Inflammatory macrophage (primary cell): ENCODE measurements at regions not wholly inside any gene's neighbourhood (a gene's known extent, or its start where the extent isn't known, plus 50 kb on each side); places are given as distances from the start of the nearest gene placed in this dataset.
"Not testable (repeated sequence)": the region's sequence is repeated elsewhere in the genome, so short reads cannot be mapped to it uniquely, and the experiment has no call there.

Experiments
- DNase-seq, 2 donors: peaks; one replicate each; pipeline ENCODE4 v3.0.0-alpha.2; 2020 to 2022

- DNase-seq = not testable (repeated sequence)
Observed at GRCh38 chr4:38483628-38484027, 180.4 kb upstream of the KLF3 start.

DNA sequence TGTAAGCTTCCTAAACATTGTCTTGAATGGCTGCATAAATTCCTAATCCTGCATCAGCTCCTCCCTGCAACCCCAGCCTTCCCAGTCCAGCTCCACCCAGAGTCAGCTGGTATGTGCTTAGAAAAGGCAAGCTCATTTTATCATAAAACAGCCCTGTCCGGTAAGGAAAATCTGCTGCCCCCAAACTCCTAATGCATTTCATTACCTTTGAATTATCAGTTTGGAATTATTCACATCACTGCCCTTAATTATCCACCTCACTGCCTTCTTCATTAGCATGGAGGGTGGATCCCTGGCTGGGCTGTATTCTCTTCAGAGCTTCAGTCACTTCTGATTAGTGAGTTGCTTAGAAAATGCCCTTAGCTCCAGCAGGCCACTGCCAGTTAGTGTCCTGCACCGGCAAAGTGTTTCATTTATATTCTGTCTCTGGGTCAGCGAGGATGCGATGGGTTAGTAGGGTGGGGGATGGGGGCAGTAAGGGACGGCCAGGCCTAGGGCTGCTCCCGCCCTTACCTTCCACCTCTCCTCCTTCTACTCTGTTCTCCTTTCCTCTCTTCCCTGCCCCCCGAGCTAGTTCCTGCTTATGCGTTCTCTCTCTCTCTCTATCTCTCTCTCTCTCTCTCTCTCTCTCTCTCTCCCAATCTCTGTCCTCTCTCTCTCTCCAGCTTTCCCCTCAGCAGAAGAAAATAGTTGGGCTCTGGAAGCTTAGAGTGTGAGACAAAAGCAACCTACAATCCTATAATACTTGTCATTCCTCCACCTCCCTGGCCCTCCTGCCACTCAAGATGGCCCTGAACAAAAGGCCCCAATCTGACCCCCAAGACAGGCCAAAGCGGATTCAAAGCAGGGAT, 174.8 kb upstream of the KLF3 start:
- DNase-seq = no peak

DNA sequence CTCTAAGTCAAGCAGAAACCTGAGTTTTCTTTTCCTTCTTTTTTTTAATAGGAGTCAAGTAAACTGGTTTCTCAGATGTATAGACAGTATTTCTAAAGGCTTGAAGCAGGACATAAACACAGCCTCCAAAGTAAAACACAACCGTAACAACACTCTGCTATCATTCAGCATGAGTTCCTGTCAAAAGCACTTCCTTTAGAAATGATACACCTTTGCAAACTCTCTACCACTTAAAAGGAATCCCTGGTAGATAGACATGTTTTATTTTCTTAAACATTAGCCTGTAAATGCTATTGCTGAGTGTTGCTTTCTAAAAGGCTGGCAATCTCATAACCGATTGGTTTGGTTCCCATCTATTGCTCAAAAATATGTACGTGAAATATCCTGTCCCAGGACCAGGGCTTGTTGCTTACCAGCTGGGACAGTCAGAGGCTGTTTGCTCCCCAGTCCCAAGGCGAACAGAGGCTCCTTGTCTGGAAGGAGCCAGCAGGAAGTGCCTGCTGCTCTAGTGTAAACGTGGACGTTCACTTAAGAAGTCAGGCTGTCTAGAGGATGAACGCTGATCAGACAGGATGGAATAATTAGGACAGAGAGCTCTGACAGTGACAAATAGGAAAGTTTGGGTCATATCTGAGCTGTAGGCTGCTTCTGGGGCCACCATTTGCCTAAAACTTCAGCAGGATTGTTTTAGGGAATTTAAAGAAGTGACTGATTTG, 173.9 kb upstream of the KLF3 start:
- no peak for DNase-seq

DNA sequence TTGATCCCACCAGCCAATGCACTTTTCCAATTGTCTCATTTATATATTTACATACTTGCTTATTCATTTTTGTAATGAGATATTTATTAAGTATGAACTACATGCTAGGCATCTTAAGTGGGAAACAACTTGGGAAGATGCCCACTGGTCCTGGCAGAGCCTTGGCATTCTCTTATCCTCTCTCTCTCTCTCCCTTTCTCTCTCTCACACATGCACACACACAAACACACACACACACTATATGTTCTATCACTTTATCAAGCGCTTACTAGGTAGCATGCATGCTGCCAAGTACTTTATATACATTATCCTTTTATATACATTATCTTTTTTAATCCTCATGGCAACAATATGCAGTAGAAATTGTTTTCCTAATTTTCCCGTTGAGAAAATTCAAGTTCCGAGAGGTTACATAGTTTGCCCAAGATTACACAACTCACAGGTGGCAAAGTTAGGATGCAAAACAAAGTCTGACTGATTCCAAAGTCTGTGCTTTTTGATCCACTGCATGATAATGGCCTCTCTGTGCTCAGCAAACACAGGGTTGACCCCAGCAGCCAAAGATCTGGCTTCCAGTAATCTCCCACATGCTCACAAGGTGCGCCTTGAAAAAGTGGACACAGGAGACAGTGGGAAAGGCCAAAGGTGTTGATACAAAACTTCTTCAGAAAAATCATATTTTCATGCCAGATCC, 173.1 kb upstream of the KLF3 start:
- no peak for DNase-seq

DNA sequence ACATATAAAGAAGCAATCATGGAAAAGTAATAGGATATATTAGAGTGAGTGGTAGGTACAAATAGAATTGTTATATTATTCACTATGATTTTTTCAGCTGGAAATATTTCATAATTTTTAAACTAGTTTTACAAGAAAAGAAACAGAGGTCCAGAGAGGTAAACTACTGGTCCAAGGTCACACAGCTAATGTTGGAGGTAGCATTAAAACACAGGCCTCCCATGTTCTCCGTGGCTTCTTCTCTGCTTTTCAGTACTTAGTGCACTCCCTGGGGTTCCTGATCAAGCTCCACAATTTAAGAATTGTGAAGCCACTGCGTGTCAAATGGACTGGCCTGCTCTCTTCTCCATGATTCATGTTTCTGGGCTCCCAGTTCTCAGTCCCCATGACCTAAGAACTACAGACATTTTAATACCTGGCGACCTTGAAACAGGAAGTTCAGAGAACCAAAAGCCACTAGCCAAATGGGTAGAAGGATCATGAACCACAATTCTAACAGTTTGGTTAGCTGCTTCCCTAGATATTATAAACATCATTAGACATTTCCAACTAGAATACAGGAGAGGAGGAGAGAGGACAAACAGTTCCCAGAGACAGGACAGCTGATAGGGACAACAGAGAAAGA, 172.0 kb upstream of the KLF3 start:
- DNase-seq = no peak

GRCh38 chr4:38493066-38493465, 170.9 kb upstream of the KLF3 start:
- no peak for DNase-seq

DNA sequence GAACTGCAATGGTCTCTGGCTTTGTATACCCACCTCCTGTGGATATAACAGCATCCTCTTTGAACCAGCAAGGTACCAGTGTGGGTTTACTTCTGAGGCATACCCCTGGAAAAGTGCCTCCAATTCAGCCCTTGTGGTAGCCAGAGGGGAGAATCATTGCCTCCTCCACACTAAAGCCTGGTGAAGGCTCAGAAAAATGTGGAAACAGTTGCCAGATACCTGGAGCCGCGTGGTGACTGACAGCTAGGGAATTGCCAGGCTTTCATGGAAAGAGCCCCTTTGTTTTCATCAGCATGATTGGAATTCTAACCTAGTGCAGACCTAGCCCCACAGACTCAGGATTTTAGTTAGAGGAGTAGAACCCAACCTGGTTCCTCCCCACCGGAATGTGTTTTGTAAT, 168.6 kb upstream of the KLF3 start:
- no peak for DNase-seq

- no peak for DNase-seq
Observed at GRCh38 chr4:38497121-38497520, 166.9 kb upstream of the KLF3 start.

- no peak for DNase-seq
Observed at GRCh38 chr4:38499101-38499500, 164.9 kb upstream of the KLF3 start.

GRCh38 chr4:38500433-38500832, 163.6 kb upstream of the KLF3 start:
- DNase-seq = no peak

DNA sequence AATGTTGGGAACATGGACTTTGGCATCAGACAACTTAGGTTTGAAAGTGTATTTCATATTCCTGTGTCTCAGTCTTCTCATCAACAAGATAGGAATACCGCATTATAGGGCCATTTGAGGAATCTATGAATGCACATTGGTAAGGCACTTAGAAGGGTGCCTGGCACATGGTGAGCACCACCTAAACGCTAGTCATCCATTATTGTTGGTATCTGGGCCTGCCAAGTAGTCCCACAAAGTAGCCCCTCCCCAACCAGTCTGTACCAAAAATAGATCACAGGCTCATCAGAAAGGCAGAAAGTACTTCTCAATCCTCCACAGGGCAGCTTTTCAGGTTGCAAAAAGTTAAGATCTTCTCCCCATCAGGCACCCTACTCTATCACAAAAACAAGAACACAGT, 162.3 kb upstream of the KLF3 start:
- DNase-seq = no peak

GRCh38 chr4:38503689-38504395, 160.2 kb upstream of the KLF3 start:
- DNase-seq = no peak

DNA sequence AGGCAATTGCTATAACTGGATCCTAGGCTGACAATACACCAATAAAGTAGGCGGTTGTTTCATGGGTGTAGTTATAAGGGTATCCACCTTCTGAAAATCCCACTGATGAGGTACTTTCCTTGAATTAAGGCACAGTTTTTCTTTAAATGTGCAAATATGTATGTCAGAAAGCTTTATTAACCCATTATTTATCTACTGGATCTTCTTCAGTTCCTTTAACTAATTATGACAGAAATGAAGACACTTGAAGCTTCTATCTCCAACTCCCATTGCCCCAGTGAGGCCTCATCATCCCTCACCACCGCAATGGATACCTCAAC, 159.6 kb upstream of the KLF3 start:
- no peak for DNase-seq

DNA sequence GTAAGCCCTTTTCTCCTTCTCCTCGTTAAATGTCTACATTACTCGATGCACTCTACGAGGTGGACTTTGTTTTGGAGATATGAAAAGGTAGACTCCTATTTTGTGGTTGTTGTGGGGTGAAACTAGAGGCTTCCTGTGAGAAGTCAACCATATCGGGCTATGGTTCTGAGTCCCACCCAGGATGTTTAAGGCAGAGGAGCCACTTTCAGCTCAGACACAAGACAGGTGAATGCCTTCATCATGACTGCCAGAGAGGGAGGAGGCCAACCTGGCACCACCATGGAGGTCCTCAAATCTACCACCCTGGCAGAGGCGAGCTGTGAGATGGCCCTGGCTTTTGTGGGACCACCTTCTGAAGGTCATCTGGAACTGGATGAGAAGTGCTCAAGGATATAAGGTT, 154.4 kb upstream of the KLF3 start:
- DNase-seq = no peak

GRCh38 chr4:38510201-38510600, 153.8 kb upstream of the KLF3 start:
- DNase-seq = no peak

DNA sequence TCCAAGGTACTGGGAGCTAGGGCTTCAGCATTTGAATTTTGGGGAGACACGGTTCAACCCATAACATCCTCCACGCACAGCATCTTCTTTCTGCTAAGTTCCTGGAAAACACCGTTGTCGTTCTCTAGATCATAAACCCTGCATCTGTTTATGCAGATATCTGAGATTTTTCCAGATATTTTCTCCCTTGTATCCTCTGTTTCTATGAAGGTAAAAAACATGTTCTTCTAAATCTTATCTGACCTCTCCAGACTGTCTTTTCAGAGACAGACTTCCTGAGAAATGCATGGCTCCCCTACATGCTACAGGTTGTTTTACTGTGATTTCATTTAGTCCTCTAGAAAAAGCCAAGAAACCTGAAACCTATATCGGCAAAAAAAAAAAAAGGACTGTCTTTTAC, 152.3 kb upstream of the KLF3 start:
- DNase-seq = no peak

DNA sequence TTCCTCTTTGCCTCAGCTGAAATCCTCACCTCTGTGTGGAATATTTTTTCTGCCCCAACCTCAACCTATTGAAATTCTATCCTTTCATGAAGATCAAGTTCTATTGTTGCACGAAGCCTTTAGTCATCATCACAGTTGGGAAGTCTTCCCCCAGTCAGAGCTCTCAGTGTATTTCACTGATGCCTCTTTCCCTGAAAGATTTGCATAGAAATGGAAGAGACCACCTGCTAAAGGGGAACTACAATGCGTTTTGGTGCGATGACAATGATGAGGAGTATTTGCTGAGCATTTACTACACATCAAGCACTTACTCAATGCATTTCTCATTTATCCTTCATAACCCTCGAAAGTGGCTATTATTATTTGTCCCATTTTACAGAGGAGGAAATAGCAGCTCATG, 151.2 kb upstream of the KLF3 start:
- DNase-seq = no peak

DNA sequence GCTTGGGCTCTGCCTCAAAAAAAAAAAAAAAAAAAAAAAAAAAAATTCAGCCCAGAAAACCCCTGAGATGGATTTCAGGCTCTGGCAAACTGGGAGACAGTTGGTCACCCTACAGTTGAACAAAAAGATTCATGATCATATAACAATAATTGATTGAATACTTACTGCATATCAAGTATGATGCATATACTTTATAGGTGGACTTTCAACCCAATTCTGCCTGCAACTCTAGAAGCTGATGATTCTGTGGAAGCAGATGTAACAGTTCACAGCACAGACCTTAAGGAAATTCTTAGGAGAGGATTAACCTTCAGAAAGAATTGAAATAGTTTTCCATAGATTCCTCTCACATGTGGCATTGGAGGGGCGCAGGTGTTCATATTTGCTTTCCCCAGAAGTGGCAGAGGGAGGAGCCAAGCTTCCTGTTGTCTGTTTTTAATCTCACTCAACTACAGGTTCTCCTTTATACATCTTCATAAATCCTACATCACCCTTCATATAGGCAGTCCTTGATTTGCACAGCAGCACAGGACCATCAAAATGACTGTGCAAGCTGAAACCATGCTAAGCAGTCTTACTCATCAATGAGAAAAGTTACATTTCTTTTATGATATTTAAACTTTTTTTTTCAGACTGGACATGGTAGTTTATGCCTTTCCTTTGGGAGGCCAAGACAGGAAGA, 149.4 kb upstream of the KLF3 start:
- no peak for DNase-seq

DNA sequence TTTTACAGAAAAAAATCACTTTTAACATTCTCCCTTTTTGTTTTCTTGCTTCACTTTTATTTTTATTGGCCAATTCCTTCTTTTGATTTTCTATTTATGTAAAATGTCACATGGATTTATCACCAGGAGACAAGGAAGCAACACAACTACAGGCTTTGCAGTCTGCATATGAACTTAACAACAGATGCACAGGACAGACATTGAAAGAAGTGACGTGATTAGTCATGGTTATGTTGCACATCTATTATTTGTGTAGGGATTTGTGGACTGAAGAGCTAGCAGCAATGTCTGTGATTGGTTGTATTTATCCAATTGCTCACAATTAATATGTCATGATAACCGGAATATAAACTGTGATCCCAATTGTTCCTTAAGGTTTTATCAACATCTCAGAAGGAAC, 147.8 kb upstream of the KLF3 start:
- DNase-seq = no peak

DNA sequence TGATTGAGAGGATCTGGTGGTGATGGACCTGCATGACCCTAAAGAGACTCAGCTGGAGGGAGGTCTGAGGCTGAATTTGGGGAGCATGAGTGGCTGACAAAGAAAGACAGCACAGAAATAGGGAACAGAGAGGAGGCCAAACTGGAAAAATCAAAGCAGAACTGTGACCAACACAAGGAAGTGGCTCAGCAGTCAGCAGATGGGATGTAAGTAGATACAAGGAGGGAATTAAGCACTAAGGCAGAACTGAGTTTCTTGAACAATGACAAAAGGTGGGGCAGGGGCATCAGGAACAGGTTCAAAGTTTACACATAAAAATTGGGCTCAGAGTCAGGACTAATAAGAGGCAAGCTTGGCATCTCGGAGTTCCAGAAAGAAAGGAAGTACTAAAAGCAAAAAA, 144.3 kb upstream of the KLF3 start:
- DNase-seq = peak; percentile 48 to 58

GRCh38 chr4:38523054-38523453, 140.9 kb upstream of the KLF3 start:
- peak; percentile 22 for DNase-seq
